GM19468 (cell line): ENCODE measurements at regions not wholly inside any gene's neighbourhood (a gene's known extent, or its start where the extent isn't known, plus 50 kb on each side); places are given as distances from the start of the nearest gene placed in this dataset.

Experiments
- ATAC-seq: cut with Tn5 transposase; IDR thresholded peaks from one replicate; pipeline ENCODE4 v1.9.1; 2021; ENCODE audit warnings: mild to moderate bottlenecking, moderate library complexity, moderate number of reproducible peaks; ENCODE audit not compliant: unreplicated experiment; ENCODE audit errors: extremely low read depth

- ATAC-seq, result no peak
Measured at GRCh38 chr10:60728056-60728455, 50.2 kb upstream of the CDK1 start.

GRCh38 chr10:60726257-60726656 lies 52.0 kb upstream of the CDK1 start:
- ATAC-seq, result no peak

DNA sequence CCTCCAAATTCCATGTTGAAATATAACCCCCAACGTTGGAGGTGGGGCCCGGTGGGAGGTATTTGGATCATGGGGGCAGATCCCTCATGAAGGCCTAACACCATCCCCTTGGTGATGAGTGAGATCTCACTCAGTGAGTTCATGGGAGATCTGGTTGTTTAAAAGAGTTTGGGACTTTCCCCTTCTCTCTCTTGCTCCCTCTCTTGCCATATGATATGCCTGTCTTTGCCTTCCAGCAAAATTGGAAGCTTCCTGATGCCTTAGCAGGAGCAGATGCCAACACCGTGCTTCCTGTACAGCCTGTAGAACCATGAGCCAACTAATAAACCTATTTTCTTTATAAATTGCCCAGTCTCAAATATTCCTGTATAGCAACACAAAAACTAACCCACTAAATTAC lies 55.7 kb upstream of the CDK1 start:
- ATAC-seq, result no peak

- ATAC-seq, result no peak
Measured at GRCh38 chr10:60719721-60720120, 58.6 kb upstream of the CDK1 start.

DNA sequence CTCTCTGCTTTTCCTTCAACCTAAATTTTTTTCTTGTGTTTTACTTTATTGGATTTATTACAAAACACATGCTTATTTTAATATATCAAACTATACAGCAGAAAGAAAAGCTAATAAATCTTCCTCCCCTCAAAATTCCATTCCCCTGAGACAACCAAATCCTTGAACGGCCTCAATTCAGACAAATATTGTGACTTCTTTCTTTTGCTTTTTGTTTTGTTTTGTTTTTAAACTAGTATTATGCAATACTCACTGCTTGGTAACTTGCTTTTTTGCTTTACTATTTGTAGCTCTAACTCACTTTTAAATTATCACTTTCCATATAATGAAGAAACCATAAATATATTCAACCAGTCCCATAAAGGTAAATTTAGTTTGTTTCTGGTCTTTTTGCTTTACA lies 59.4 kb upstream of the CDK1 start:
- no peak for ATAC-seq

DNA sequence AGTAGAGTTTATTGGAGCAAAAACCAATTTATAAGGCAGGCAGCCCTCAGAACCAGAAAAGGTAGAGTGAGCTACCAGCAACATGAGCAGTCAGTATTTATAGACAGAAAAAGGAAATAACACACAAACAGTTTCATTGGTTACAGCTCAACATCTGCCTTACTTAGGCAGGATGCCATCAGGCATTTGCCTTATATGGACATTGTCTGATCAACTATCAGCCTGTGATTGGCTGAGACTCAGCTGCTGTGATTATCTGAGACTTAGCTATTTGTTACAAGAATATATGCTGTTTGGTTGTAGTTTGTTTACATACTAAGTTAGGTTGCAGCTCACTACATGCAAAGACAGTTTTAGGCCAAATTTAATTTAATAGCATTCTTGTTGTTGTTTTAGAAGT lies 60.4 kb upstream of the CDK1 start:
- peak; percentile 75 for ATAC-seq

DNA sequence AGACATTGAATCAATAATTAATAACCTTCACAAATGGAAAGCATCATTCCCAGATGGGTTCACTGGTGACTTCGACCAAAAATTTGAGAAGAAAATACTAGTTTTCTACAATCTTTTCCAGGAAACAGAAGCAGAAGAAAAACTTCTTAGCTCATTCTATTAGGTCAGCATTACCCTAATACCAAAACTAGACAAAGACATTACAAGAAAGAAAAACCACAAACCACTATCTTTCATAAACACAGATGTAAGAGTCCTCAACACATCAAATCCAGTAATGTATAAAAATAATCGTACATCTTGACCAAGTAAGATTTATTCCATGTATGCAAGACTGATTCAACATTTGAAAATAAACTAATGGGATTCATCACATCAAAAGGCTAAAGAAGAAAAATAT lies 64.0 kb upstream of the CDK1 start:
- ATAC-seq, result no peak

- no peak for ATAC-seq
Measured at GRCh38 chr10:60711496-60711895, 66.8 kb upstream of the CDK1 start.

DNA sequence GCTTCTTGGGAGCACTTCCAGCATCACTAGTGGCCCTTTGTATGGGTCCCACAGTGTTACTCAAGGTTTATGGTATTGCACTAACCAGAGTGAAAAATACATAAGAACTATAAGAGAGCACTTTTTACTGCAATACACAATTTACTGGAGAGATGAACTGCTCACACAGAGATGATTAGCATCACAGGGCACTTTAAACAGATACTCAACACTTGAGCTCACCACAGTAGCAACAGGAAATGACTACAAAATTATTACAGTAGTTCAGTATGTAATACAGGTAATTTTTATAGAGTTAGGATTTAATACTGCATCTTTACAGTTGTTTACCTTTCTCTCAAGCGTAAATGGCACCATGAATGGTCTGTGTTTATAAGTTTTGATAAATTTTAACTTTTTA lies 68.2 kb upstream of the CDK1 start:
- no peak for ATAC-seq

GRCh38 chr10:60708666-60709065 lies 69.6 kb upstream of the CDK1 start:
- ATAC-seq, result no peak

DNA sequence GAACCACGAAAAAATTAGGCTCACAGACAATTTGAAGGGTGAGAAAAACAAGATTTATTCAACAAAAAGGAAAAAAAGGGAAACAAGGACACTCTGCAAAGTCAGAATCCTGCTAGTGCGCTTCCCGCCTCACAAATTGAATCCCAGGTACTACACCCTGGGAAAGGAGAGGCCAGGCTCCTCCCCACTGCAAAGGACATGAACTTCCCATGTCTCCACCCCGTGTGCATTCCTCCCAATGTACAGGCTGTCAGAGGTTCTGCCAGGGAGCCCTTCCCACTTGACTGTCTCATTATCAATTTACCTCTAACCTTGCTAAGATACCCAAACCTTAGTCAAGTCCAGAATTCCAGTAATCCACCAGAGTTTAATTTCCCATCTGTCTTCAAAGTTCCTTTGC lies 70.4 kb upstream of the CDK1 start:
- ATAC-seq, result no peak

DNA sequence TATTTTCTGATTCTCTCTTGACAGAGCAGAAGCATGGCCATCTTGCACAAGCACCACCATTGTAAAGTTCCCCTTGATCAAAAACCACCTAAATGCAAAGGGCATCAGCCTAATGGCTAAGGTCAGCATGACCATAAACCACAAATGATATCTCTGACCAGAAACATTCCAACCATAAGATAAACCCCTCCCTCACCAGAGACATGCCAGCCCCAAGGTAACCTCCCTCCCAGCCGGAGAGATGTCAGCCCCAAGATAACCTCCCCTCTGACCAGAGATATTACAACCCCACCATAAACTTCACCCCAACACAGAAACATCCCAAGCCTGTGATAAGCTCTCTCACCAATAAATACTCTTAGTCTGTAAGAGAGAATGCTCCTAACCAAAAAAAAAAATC lies 72.1 kb upstream of the CDK1 start:
- ATAC-seq, result no peak

- no peak for ATAC-seq
Measured at GRCh38 chr10:60705376-60705775, 72.9 kb upstream of the CDK1 start.

DNA sequence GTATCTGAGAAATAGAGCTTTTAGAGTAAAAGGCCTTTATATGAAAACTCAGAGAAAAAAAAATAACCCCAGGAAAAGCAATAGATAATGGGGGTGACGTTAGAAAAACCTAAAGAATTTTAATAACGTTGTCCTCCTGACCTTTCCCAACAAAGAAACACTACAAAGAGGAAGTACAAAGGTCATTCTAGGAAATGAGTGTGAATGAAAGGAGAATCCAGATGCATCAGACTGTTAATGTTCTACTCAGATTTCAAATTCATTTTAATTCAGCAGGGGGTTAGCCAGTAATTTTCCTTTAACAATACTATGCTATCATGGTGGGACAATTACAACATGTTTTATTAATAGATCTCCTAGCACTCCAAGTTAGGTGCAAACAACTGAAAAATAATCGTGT lies 73.8 kb upstream of the CDK1 start:
- ATAC-seq, result no peak

GRCh38 chr10:60703266-60704041 lies 74.8 kb upstream of the CDK1 start:
- no peak for ATAC-seq

GRCh38 chr10:60687679-60688078 lies 90.6 kb upstream of the CDK1 start:
- ATAC-seq, result no peak

DNA sequence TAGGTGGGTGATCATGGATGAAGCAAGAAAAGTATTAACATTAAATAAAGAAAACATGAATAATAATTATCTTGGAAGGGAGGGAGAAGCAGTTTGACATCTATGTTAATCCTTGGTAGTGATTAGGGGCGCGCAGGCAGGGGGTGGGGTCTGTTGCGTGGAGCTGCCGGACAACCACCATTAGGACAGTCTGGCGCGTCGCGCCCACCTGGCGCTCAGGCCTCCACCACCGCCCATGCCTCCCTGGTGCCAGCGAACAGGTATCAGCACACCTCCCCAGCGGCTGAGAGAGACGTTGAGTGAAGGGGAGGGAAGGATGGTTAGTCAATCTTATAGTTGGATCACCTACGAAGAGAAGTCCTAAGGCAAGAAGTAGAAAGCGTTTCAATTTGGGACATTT lies 94.2 kb upstream of the CDK1 start:
- no peak for ATAC-seq

DNA sequence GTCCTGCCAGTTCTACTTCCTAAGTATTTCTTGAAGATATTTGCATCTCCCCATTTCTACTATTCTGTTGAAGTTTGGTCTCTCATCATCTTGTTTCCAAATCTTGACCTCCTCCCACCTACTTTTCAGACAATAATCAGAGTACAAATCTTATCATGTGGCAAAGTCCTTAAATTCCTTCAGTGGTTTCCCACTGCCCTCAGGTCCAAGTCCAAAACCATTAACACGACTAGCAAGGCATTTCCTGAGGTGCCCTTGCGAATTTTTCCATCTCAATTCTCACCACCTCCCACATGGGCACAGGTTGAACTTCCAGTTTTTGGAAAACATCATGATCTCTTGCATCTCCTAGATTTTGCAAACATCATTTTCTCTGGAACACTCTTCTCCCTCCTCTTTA lies 97.2 kb upstream of the CDK1 start:
- no peak for ATAC-seq

GRCh38 chr10:60679388-60679990 lies 98.8 kb upstream of the CDK1 start:
- no peak for ATAC-seq

DNA sequence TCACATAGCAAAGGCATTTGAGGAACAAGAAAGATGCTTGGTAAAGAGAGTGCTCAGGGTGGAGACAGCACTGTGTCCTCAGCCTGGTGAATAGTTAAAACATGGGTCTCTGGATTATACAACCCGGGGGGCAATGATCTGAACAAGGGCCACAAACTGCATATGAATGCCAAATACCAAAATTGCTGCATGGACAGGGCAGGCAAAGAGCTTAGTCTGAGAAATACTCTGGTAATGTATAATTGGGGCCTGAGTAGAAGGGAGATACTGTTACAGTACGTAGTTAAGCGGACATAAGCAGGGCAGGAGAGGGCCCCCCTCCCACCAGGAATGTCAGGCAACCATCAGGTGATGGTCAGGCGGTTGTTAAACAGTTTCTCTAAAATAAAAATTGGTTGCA lies 99.3 kb upstream of the CDK1 start:
- no peak for ATAC-seq

GRCh38 chr10:60677531-60678129 lies 100.6 kb upstream of the CDK1 start:
- no peak for ATAC-seq

DNA sequence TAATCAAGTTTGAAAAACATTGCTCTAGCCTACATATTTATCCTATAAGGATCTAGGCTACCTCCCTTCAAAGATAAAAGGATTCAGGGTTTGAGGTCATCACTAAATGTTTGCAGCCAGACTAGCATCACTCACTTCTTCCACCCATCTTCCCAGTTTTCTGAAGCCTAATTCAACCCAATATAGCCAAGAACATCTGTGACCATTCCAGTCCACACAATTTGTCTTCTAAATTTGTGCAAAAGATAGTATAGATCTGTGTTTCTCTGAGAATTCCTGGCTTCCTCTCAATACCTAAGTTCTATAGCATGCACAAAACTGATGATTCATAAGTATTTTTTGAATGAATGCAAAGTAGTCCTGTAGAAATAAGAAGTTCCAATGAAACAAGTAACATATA lies 103.0 kb upstream of the CDK1 start:
- ATAC-seq, result no peak
